Mammary epithelial cell (primary cell): ENCODE measurements at regions not wholly inside any gene's neighbourhood (a gene's known extent, or its start where the extent isn't known, plus 50 kb on each side); places are given as distances from the start of the nearest gene placed in this dataset.

Source experiments
- EZH2 ChIP-seq: IDR thresholded peaks from 2 replicates; pipeline ENCODE4 v1.6.1; 2012; ENCODE audit warnings: low read length, inconsistent platforms, borderline replicate concordance
- TF ChIP-seq, protein P1 (sequence below), 2 donors: IDR thresholded peaks in 1 of 2; conservative IDR thresholded peaks in 1 of 2; 2 replicates each; pipeline ENCODE4 v1.5.1; 2011 to 2012; ENCODE audit warnings: inconsistent platforms in 2 of 2, low read length in 2 of 2, mild to moderate bottlenecking in 2 of 2, control low read depth in 1 of 2, low read depth in 1 of 2; ENCODE audit not compliant: insufficient read depth in 1 of 2; ENCODE audit errors: extremely low read depth in 1 of 2

DNA sequence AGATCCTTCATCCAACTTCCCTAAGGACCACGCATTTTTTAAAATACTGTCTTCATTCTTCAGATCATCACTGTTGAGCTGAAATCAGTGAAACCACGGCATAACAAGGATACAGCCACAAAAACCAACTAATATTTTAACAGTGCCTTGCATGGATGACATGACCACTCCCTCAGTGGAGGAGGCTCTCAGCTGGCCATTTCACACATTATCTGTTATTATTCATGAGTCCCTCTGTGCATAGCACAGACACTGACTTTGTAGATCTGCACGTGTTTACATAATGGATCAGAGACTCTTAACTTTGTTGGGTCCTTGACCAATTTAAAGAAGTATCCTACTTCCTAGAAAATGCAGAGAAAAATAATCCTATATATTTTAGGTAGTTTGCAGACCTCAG, 104.8 kb upstream of the NUDT7 start:
- TF ChIP-seq, protein P1, sequence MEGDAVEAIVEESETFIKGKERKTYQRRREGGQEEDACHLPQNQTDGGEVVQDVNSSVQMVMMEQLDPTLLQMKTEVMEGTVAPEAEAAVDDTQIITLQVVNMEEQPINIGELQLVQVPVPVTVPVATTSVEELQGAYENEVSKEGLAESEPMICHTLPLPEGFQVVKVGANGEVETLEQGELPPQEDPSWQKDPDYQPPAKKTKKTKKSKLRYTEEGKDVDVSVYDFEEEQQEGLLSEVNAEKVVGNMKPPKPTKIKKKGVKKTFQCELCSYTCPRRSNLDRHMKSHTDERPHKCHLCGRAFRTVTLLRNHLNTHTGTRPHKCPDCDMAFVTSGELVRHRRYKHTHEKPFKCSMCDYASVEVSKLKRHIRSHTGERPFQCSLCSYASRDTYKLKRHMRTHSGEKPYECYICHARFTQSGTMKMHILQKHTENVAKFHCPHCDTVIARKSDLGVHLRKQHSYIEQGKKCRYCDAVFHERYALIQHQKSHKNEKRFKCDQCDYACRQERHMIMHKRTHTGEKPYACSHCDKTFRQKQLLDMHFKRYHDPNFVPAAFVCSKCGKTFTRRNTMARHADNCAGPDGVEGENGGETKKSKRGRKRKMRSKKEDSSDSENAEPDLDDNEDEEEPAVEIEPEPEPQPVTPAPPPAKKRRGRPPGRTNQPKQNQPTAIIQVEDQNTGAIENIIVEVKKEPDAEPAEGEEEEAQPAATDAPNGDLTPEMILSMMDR (conservative IDR thresholded peaks at IDR 0.05 in 1 of 2, IDR thresholded peaks at IDR 0.05 in 1 of 2; ENCODE audit: extremely low read depth in 1 of 2, insufficient read depth in 1 of 2, low read depth in 1 of 2, low read length in 2 of 2), result no peak
- no peak for TF ChIP-seq EZH2
